Activated naive CD4-positive, alpha-beta T cell treated with anti-CD3 and anti-CD28 coated beads, Interleukin-2, amount 50 U/mL, for 72 hours (primary cell): ENCODE measurements at regions not wholly inside any gene's neighbourhood (a gene's known extent, or its start where the extent isn't known, plus 50 kb on each side); places are given as distances from the start of the nearest gene placed in this dataset.
"Not testable (repeated sequence)": the region's sequence is repeated elsewhere in the genome, so short reads cannot be mapped to it uniquely, and the experiment has no call there.

ENCODE experiments used
- ATAC-seq, 2 donors: fragments of 150-1000 bp; cut with Tn5 transposase; 2 replicates each; pipeline ENCODE4 v1.10.0; 2021; ENCODE audit warnings: mild to moderate bottlenecking in 2 of 2, moderate library complexity in 2 of 2
- DNase-seq, 2 donors: peaks; one replicate each; pipeline ENCODE4 v3.0.0; 2021 to 2022; ENCODE audit warnings: low spot score in 2 of 2
- H3K27ac Mint-ChIP-seq, 2 donors: one replicate each; pipeline ENCODE4 v1.8.0; 2022; ENCODE audit warnings: mild to moderate bottlenecking in 2 of 2, mixed read lengths in 2 of 2
- H3K36me3 Mint-ChIP-seq, 2 donors: one replicate each; pipeline ENCODE4 v1.8.0; 2022; ENCODE audit warnings: mixed read lengths in 2 of 2
- H3K9me3 Mint-ChIP-seq, 2 donors: one replicate each; pipeline ENCODE4 v1.8.0; 2022; ENCODE audit warnings: mixed read lengths in 2 of 2

- DNase-seq (no peak), ATAC-seq (no peak)
- Mint-ChIP-seq H3K27ac (no peak overlapping the region), H3K36me3 (peaks cover 4 to 11% of the 10 kb centered on the region in 2 donors), H3K9me3 (peaks cover 0 to 5% of the 10 kb centered on the region in 2 donors)
These were observed 108.1 kb downstream of the ZFAND4 start for GRCh38 chr10:45564303-45564959.

- DNase-seq (no peak), ATAC-seq (peak; percentile 49 to 93)
- H3K36me3 Mint-ChIP-seq = peaks cover 4 to 16% of the 10 kb centered on the region in 2 donors
- no peak overlapping the region for H3K27ac Mint-ChIP-seq
- peaks cover 4 to 16% of the 10 kb centered on the region in 2 donors for H3K9me3 Mint-ChIP-seq
These were observed 110.6 kb downstream of the ZFAND4 start for GRCh38 chr10:45561952-45562351.

- DNase-seq (no peak), ATAC-seq (no peak)
- H3K9me3 Mint-ChIP-seq = peaks cover 4 to 16% of the 10 kb centered on the region in 2 donors
These were observed 112.3 kb downstream of the ZFAND4 start for GRCh38 chr10:45560262-45560661.

GRCh38 chr10:45558425-45558824 is 114.1 kb downstream of the ZFAND4 start:
- ATAC-seq (no peak), DNase-seq (no peak)
- H3K9me3 Mint-ChIP-seq = peaks cover 4 to 16% of the 10 kb centered on the region in 2 donors
- peak overlapping the region in 1 of 2 donors; percentile 45 for H3K27ac Mint-ChIP-seq
- H3K36me3 Mint-ChIP-seq = peaks cover 4 to 16% of the 10 kb centered on the region in 2 donors

More at GRCh38 chr10:45560262-45560661, 112.3 kb downstream of the ZFAND4 start:
- no peak overlapping the region for H3K27ac Mint-ChIP-seq
- peaks cover 4 to 16% of the 10 kb centered on the region in 2 donors for H3K36me3 Mint-ChIP-seq

GRCh38 chr10:45557275-45557905 is 115.2 kb downstream of the ZFAND4 start:
- H3K36me3 Mint-ChIP-seq = peaks cover 4 to 16% of the 10 kb centered on the region in 2 donors
- peak overlapping the region in 1 of 2 donors; percentile 77 for H3K27ac Mint-ChIP-seq
- H3K9me3 Mint-ChIP-seq = peaks cover 4 to 16% of the 10 kb centered on the region in 2 donors
- DNase-seq (no peak), ATAC-seq (peak in 1 of 2 donors; percentile 80)

- ATAC-seq = no peak
- DNase-seq = no peak
- peaks cover 4 to 16% of the 10 kb centered on the region in 2 donors for H3K36me3 Mint-ChIP-seq
- H3K27ac Mint-ChIP-seq = no peak overlapping the region
- peaks cover 4 to 16% of the 10 kb centered on the region in 2 donors for H3K9me3 Mint-ChIP-seq
These were observed 116.8 kb downstream of the ZFAND4 start for GRCh38 chr10:45555795-45556194.

GRCh38 chr10:45555332-45555731 is 117.2 kb downstream of the ZFAND4 start:
- peaks cover 4 to 16% of the 10 kb centered on the region in 2 donors for H3K9me3 Mint-ChIP-seq
- DNase-seq, H3K27ac Mint-ChIP-seq, ATAC-seq: not testable (repeated sequence)
- peaks cover 4 to 12% of the 10 kb centered on the region in 2 donors for H3K36me3 Mint-ChIP-seq

- H3K36me3 Mint-ChIP-seq = peaks cover 4 to 5% of the 10 kb centered on the region in 2 donors
- H3K9me3 Mint-ChIP-seq = peaks cover 4 to 11% of the 10 kb centered on the region in 2 donors
- ATAC-seq = no peak
- no peak overlapping the region for H3K27ac Mint-ChIP-seq
- no peak for DNase-seq
These were observed 119.0 kb downstream of the ZFAND4 start for GRCh38 chr10:45553613-45554012.

GRCh38 chr10:45553155-45553554 is 119.4 kb downstream of the ZFAND4 start:
- peaks cover 4 to 7% of the 10 kb centered on the region in 2 donors for H3K9me3 Mint-ChIP-seq
- ATAC-seq (no peak), DNase-seq (no peak)
- H3K27ac Mint-ChIP-seq = no peak overlapping the region
- H3K36me3 Mint-ChIP-seq = peaks cover 4 to 5% of the 10 kb centered on the region in 2 donors

- H3K27ac Mint-ChIP-seq = no peak overlapping the region
- DNase-seq (no peak), ATAC-seq (no peak)
- peaks cover 4% of the 10 kb centered on the region in 2 donors for H3K36me3 Mint-ChIP-seq
- peaks cover 3% of the 10 kb centered on the region in 2 donors for H3K9me3 Mint-ChIP-seq
These were observed 120.1 kb downstream of the ZFAND4 start for GRCh38 chr10:45552476-45552875.

GRCh38 chr10:45550903-45551786 is 121.4 kb downstream of the ZFAND4 start:
- H3K36me3 Mint-ChIP-seq = no peaks in the 10 kb centered on the region
- ATAC-seq (no peak), DNase-seq (no peak)
- no peak overlapping the region for H3K27ac Mint-ChIP-seq
- no peaks in the 10 kb centered on the region for H3K9me3 Mint-ChIP-seq

GRCh38 chr10:45548068-45548467 is 124.5 kb downstream of the ZFAND4 start:
- Mint-ChIP-seq H3K27ac (no peak overlapping the region), H3K36me3 (no peaks in the 10 kb centered on the region), H3K9me3 (no peaks in the 10 kb centered on the region)
- ATAC-seq (no peak), DNase-seq (no peak)

- Mint-ChIP-seq H3K9me3 (no peaks in the 10 kb centered on the region), H3K36me3 (no peaks in the 10 kb centered on the region), H3K27ac (no peak overlapping the region)
- DNase-seq = no peak
- no peak for ATAC-seq
These were observed 125.4 kb downstream of the ZFAND4 start for GRCh38 chr10:45547207-45547606.

- no peaks in the 10 kb centered on the region for H3K36me3 Mint-ChIP-seq
- ATAC-seq (no peak), DNase-seq (no peak)
- no peak overlapping the region for H3K27ac Mint-ChIP-seq
- H3K9me3 Mint-ChIP-seq = no peaks in the 10 kb centered on the region
These were observed 127.4 kb downstream of the ZFAND4 start for GRCh38 chr10:45545150-45545549.

- Mint-ChIP-seq H3K9me3 (peaks cover 0 to 4% of the 10 kb centered on the region in 2 donors), H3K27ac (no peak overlapping the region), H3K36me3 (peaks cover 0 to under 1% of the 10 kb centered on the region in 2 donors)
- no peak for ATAC-seq
- no peak for DNase-seq
These were observed 128.4 kb downstream of the ZFAND4 start for GRCh38 chr10:45544191-45544590.

GRCh38 chr10:45541032-45541431 is 131.5 kb downstream of the ZFAND4 start:
- not testable (repeated sequence) for H3K27ac Mint-ChIP-seq, DNase-seq, H3K9me3 Mint-ChIP-seq, ATAC-seq
- peaks cover 0 to 13% of the 10 kb centered on the region in 2 donors for H3K36me3 Mint-ChIP-seq

GRCh38 chr10:45540589-45540988 is 132.0 kb downstream of the ZFAND4 start:
- ATAC-seq, DNase-seq, H3K9me3 Mint-ChIP-seq, H3K27ac Mint-ChIP-seq: not testable (repeated sequence)
- peaks cover 0 to 13% of the 10 kb centered on the region in 2 donors for H3K36me3 Mint-ChIP-seq
